ENCODE measurements at regions not wholly inside any gene's neighbourhood (a gene's known extent, or its start where the extent isn't known, plus 50 kb on each side); places are given as distances from the start of the nearest gene placed in this dataset.
"Not testable (repeated sequence)": the region's sequence is repeated elsewhere in the genome, so short reads cannot be mapped to it uniquely, and the experiment has no call there.

- DNase-seq, result no peak
Measured at GRCh38 chr3:163513149-163513657, 1565.1 kb downstream of the SI start.

- no peak for DNase-seq
Measured at GRCh38 chr3:163508206-163508605, 1570.1 kb downstream of the SI start.

DNA sequence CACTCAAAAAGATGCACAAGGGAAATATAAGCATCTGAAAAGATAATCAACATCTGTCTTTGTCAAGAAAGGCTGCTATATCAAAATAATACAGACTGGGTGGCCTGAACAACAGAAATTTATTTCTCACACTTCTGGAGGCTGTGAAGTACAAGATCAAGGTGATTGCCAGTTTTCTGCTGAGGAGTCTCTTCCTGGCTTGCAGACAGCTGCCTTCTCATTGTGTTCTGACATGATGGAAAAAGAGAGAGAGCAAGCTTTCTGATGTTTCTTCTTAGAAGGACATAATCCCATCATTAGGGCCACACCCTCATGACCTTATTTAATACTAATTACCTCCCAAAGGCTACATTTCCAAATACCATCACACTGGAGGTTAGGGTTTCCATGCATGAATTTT lies 1573.3 kb downstream of the SI start:
- no peak for DNase-seq

GRCh38 chr3:163499736-163500219 lies 1578.5 kb downstream of the SI start:
- not testable (repeated sequence) for DNase-seq

GRCh38 chr3:163498842-163499735 lies 1579.2 kb downstream of the SI start:
- not testable (repeated sequence) for DNase-seq

GRCh38 chr3:163491714-163492113 lies 1586.6 kb downstream of the SI start:
- DNase-seq, result no peak

DNA sequence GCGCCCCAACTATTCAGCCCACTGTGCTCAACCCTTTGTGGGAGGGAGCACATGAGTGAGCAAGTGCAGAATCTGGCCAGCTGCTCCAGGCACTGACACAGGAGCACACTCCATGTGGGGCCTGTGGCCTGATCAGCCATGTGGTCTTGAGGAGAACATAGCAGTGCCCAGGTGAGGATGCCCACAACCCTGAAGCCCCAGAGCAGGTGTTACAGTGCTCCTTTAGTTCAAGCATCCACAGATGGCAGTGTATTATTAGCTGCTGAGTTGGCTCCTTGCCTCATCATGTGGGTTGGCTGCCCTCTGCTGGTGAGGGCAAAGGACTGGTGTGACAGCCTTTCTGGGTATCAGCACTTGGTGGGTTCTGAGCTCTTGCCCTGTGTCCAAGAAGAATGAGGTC lies 1588.2 kb downstream of the SI start:
- DNase-seq, result peak; percentile 4

GRCh38 chr3:163482695-163483094 lies 1595.6 kb downstream of the SI start:
- DNase-seq, result no peak

DNA sequence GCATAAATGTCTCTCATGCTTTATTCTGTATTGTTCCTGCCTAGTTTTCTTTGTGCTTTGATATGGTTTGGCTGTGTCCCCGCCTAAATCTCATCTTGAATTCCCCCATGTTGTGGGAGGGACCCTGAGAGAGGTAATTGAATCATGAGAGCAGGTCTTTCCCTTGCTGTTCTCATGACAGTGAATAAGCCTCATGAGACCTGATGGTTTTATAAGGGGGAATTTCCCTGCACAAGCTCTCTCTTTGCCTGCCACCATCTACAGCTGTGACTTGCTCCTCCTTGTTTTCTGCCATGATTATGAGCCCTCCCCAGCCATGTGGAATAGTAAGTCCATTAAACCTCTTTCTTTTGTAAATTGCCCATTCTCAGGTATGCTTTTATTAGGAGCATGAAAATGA lies 1596.6 kb downstream of the SI start:
- no peak for DNase-seq

DNA sequence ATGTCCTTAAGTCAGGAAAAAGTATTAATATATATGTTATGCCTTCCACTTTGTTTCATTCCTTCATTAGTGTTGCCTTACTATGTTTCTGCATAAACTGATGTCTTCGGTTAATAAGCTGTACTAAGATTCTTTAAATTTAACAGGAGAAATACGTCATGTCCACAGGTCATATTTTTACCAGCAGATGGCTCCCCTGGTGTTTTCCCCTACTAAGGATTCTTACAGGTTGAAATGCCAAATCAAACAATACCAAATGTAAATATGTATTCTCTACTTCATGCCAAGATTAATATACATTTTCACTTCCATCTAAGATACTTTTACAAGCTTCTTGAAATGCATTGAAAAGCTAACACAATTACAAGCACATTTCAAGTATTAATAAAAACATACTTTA lies 1602.1 kb downstream of the SI start:
- DNase-seq, result no peak

GRCh38 chr3:163474766-163475165 lies 1603.5 kb downstream of the SI start:
- DNase-seq, result no peak

DNA sequence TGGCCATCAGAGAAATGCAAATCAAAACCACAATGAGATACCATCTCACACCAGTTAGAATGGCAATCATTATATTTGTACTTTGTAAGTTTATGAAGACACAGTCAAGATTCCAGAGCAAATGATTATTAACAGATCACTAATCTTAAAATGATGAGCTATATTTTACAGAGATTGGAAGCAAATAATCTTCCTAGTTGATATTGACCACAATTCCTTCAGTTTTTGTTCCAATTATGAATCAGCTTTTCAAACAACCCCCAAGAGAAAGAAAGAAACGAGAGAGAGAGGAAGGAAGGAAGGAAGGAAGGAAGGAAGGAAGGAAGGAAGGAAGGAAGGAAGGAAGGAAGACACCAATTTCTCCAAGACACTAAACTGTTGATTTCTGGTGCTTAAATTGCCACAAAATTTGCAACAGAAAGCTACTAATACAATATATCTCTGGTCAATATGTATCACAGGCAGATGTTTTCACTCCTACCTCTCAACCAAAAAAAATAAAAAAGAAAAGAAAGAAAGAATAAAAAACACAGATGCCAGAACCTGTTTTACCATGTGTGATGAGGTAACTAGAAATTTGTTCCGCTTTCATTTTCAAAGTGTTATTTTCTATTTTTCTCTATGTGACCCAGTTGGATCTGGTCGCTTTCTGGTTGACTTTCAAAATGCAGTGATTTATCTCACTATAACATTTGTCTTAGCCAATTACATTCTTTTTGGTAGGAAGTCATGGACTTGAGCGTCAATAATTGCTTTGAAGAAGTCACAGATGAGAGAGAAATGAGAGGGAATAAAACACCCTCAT lies 1609.6 kb downstream of the SI start:
- DNase-seq, result no peak

- no peak for DNase-seq
Measured at GRCh38 chr3:163462446-163462845, 1615.8 kb downstream of the SI start.

GRCh38 chr3:163450698-163451097 lies 1627.6 kb downstream of the SI start:
- no peak for DNase-seq

DNA sequence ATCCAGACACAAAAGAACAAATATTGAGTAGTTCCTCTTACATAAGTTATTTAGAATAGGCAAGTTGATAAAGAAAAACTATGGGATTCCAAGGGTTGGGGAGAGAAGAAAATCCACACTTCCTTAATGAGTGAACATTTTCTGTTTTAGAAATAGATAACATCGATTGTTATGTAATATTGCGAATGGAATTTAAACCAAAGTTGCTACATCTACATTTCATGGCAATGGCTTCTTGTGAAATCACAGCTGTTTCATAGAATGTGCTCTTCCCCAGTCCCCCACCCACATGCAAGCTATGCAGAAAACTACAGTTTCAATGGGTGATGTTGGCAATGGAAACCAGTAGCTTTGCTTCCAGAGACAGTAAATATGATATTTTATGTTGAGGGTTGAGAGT lies 1639.5 kb downstream of the SI start:
- DNase-seq, result no peak

- DNase-seq, result no peak
Measured at GRCh38 chr3:163422671-163423070, 1655.6 kb downstream of the SI start.

DNA sequence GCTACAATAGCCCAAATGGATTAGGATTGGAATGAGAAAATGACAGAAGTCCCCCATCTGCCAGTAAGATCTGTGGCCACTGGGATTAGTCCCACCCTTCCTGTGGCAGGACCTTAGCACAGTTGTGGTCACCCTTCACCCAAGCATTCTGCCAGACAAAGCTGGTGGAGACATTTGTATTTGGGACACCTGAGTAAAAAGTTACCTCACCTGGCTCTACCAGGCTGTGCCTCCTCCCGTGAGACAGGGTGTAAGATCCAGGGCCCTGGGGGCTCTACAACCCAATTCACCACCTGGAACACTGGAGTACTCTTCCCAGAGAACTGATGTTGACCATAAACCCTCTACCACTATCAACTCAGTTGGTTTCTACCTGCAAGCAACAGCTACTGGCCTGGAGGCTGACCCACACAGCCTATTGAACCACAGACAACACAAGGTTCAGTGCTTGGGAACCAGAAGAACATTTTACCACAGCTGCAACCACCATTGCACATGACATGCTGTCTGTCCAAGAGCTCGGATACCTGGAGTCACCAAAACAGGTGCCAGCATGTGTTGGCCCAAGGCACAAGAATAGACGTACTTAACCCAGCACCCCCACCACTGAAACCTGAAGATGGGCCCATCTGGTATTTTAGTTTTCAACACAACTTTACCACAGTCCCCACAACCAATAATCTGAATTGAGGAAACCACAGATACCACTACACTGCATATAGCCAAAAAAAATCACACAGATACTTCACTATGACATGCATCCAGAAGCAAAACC lies 1686.7 kb downstream of the SI start:
- DNase-seq, result no peak

DNA sequence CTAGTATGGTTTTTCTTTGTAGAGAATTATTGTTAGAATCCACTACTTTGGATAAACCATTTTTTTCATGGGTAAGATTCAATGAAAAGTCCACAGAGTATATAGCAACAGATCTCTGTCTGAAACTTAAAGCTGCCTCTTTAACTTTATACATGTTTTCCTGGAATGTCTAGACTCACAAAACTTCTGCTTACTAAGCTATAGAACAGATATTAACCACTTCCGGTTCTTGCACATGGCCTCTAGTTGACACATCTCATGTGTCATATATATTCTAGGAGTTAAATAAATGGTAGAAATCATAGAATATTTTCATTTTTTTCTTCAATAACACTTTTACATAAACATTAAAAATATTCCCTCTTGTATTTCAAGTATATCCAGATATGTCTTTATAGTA lies 1693.9 kb downstream of the SI start:
- no peak for DNase-seq

DNA sequence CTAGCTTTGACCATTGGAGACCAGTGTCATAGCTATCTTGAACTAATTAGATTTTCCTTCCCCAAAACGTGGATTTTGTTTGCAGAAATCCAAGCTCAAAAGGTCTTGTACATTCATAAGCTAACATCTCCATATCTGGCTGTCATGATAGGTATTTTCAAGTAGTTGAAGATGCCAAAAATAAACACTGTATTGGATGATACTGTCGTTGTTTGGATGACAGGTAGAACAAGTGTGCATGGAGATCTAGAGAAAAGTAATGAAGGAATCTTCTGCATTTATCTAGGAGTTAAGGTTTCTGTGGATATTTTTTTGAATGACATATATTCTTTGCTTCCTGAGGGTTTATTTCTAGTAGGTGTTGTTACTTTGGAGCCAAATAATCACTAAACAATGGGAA lies 1696.1 kb downstream of the SI start:
- no peak for DNase-seq

- no peak for DNase-seq
Measured at GRCh38 chr3:163368168-163368567, 1710.1 kb downstream of the SI start.

DNA sequence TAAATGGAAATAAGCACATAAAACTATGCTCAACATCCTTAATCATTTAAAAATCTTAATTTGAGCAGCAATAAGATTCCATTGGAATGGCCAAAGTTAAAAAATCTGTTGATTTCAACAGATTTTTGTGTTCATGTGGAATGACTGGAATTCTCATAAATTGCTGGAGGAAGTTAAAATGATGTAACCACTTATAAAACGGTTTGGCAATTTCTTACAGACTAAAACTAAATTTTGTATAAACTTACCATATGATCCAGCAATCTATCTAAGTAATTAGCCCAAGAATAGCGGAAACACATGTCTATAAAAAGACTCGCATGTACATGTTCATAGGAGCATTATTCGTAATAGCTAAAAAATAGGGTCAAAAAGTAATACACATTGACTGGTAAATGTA lies 1713.6 kb downstream of the SI start:
- DNase-seq, result no peak

GRCh38 chr3:163362151-163362550 lies 1716.1 kb downstream of the SI start:
- no peak for DNase-seq

DNA sequence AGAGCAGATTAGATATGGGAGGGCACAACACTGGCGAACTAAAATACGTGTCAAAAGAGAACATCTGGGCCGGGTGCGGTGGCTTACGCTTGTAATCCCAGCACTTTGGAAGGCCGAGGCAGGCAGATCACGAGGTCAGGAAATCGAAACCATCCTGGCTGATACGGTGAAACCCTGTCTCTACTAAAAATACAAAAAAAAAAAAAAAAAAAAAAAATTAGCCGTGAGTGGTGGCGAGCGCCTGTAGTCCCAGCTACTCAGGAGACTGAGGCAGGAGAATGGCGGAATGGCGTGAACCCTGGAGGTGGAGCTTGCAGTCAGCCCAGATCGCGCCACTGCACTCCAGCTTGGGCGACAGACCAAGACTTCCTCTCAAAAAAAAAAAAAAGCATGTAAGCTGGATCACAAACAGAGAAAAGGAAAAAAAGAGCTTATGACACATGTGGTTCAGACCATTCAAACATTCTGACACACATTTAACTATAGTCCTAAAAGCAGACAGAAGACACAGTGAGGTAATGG lies 1716.9 kb downstream of the SI start:
- not testable (repeated sequence) for DNase-seq
